ENCODE measurements at regions not wholly inside any gene's neighbourhood (a gene's known extent, or its start where the extent isn't known, plus 50 kb on each side); places are given as distances from the start of the nearest gene placed in this dataset.

- Histone ChIP-seq H4K20me1 (ENCODE audit: insufficient read depth) (no peaks in the 10 kb centered on the region), H3K27ac (no peak overlapping the region), H3K4me1 (ENCODE audit: low read depth, poor library complexity, severe bottlenecking) (no peaks in the 10 kb centered on the region), H3K27me3 (ENCODE audit: insufficient read depth, low read depth) (no peaks in the 10 kb centered on the region), H3K4me2 (no peak overlapping the region), H3K79me2 (ENCODE audit: insufficient read depth, low read depth) (no peaks in the 10 kb centered on the region), H2AFZ (ENCODE audit: low read depth) (no peak overlapping the region), H3K9ac (no peak overlapping the region), H3K36me3 (ENCODE audit: insufficient read depth) (no peaks in the 10 kb centered on the region), H3K4me3 (IDR thresholded peaks at IDR 0.05; ENCODE audit: insufficient read depth, low read depth, low read length) (no peak overlapping the region)
- TF ChIP-seq, protein P1, sequence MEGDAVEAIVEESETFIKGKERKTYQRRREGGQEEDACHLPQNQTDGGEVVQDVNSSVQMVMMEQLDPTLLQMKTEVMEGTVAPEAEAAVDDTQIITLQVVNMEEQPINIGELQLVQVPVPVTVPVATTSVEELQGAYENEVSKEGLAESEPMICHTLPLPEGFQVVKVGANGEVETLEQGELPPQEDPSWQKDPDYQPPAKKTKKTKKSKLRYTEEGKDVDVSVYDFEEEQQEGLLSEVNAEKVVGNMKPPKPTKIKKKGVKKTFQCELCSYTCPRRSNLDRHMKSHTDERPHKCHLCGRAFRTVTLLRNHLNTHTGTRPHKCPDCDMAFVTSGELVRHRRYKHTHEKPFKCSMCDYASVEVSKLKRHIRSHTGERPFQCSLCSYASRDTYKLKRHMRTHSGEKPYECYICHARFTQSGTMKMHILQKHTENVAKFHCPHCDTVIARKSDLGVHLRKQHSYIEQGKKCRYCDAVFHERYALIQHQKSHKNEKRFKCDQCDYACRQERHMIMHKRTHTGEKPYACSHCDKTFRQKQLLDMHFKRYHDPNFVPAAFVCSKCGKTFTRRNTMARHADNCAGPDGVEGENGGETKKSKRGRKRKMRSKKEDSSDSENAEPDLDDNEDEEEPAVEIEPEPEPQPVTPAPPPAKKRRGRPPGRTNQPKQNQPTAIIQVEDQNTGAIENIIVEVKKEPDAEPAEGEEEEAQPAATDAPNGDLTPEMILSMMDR (conservative IDR thresholded peaks at IDR 0.05; ENCODE audit: low read depth, low read length), result no peak
Observed at GRCh38 chr6:164069350-164069990, 655.0 kb downstream of the QKI start.

- Histone ChIP-seq H3K4me2 (no peak overlapping the region), H2AFZ (ENCODE audit: low read depth) (no peak overlapping the region), H3K27me3 (ENCODE audit: insufficient read depth, low read depth) (no peaks in the 10 kb centered on the region), H3K79me2 (ENCODE audit: insufficient read depth, low read depth) (no peaks in the 10 kb centered on the region), H3K4me3 (IDR thresholded peaks at IDR 0.05; ENCODE audit: insufficient read depth, low read depth, low read length) (no peak overlapping the region), H3K9ac (no peak overlapping the region), H3K36me3 (ENCODE audit: insufficient read depth) (no peaks in the 10 kb centered on the region), H3K27ac (no peak overlapping the region), H4K20me1 (ENCODE audit: insufficient read depth) (no peaks in the 10 kb centered on the region), H3K4me1 (ENCODE audit: low read depth, poor library complexity, severe bottlenecking) (no peaks in the 10 kb centered on the region)
- TF ChIP-seq, protein P1 (conservative IDR thresholded peaks at IDR 0.05; ENCODE audit: low read depth, low read length), result no peak
Observed at GRCh38 chr6:164068527-164068926, 654.0 kb downstream of the QKI start.

DNA sequence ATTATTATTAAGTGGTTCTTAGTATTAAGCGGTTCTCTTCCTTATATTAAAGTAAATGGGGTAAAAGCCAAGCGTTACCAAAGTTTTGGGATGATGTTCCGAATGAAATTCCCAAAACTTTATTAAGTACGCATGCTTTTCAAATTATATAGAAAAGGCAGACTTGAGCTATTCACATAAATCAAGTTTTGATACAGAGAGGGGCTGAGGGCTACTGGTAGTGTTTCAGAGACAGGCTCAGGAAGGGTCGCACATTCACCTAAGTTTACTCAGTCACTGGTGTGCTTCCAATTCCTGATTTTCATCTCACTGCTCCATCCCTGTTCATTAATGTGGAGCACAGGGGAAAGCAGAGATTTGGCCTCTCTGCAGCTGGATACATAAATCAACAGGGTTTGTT, 652.2 kb downstream of the QKI start:
- H3K27me3 ChIP-seq (ENCODE audit: insufficient read depth, low read depth), result no peaks in the 10 kb centered on the region
- no peaks in the 10 kb centered on the region for H3K79me2 ChIP-seq (ENCODE audit: insufficient read depth, low read depth)
- TF ChIP-seq, protein P1 (conservative IDR thresholded peaks at IDR 0.05; ENCODE audit: low read depth, low read length), result no peak
- no peak overlapping the region for H2AFZ ChIP-seq (ENCODE audit: low read depth)
- no peak overlapping the region for H3K4me3 ChIP-seq (IDR thresholded peaks at IDR 0.05; ENCODE audit: insufficient read depth, low read depth, low read length)
- H3K4me1 ChIP-seq (ENCODE audit: low read depth, poor library complexity, severe bottlenecking), result no peaks in the 10 kb centered on the region
- no peak overlapping the region for H3K4me2 ChIP-seq
- H4K20me1 ChIP-seq (ENCODE audit: insufficient read depth), result no peaks in the 10 kb centered on the region
- H3K9ac ChIP-seq, result no peak overlapping the region
- no peak overlapping the region for H3K27ac ChIP-seq
- H3K36me3 ChIP-seq (ENCODE audit: insufficient read depth), result no peaks in the 10 kb centered on the region

DNA sequence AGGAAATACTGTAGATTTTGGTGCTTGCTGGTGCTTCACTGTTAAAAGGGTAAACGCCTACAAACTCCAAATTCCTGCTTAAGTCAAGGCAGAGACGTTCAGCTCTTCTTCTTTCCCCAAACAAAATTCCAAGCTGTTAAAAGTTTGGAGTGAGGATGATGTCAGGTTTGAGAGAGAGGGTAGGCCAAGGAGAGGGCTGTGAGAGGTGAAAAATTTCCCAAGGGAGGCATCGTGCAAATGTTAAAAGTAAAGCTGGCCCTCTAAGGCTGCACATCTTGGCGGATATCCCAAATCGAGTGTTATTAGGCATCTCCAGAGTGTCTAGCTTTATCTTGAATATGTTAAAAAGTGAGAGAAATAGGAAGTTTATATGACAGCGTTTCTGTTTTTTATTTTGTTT, 651.8 kb downstream of the QKI start:
- H3K36me3 ChIP-seq (ENCODE audit: insufficient read depth), result no peaks in the 10 kb centered on the region
- no peaks in the 10 kb centered on the region for H3K4me1 ChIP-seq (ENCODE audit: low read depth, poor library complexity, severe bottlenecking)
- no peak overlapping the region for H3K9ac ChIP-seq
- no peaks in the 10 kb centered on the region for H3K79me2 ChIP-seq (ENCODE audit: insufficient read depth, low read depth)
- no peak overlapping the region for H3K27ac ChIP-seq
- no peaks in the 10 kb centered on the region for H3K27me3 ChIP-seq (ENCODE audit: insufficient read depth, low read depth)
- no peak overlapping the region for H2AFZ ChIP-seq (ENCODE audit: low read depth)
- TF ChIP-seq, protein P1 (conservative IDR thresholded peaks at IDR 0.05; ENCODE audit: low read depth, low read length), result no peak
- H4K20me1 ChIP-seq (ENCODE audit: insufficient read depth), result no peaks in the 10 kb centered on the region
- no peak overlapping the region for H3K4me3 ChIP-seq (IDR thresholded peaks at IDR 0.05; ENCODE audit: insufficient read depth, low read depth, low read length)
- no peak overlapping the region for H3K4me2 ChIP-seq
